ENCODE measurements at regions not wholly inside any gene's neighbourhood (a gene's known extent, or its start where the extent isn't known, plus 50 kb on each side); places are given as distances from the start of the nearest gene placed in this dataset.

- ChIA-PET POLR2A (no interaction called here), CTCF (interaction anchor here (1.2 kb wide), 1 partner anchor 200 kb away, joined by 3 read pairs; the partner anchor contains the start of gene TMEM200A)
- H3K4me3 ChIP-seq (replicated peaks in 1 of 3; ENCODE audit: insufficient read depth in 1 of 3, low read depth in 1 of 3, low read length in 3 of 3), result no peak overlapping the region
- H3K9me1 ChIP-seq (replicated peaks; ENCODE audit: control insufficient read depth, extremely low read depth, insufficient read depth, low read length), result no peaks in the 10 kb centered on the region
- no peaks in the 10 kb centered on the region for H3K9me3 ChIP-seq (replicated peaks; ENCODE audit: control insufficient read depth, insufficient read depth, low read length)
- no TSS peak for BruUV-seq (replicated peaks)
- H3K27ac ChIP-seq (ENCODE audit: insufficient read depth, low read depth, low read length), result no peak overlapping the region
- no peaks in the 10 kb centered on the region for H3K27me3 ChIP-seq (ENCODE audit: control insufficient read depth in 2 of 2, insufficient read depth in 2 of 2, low read length in 2 of 2)
- no peaks in the 10 kb centered on the region for H3K36me3 ChIP-seq (ENCODE audit: control insufficient read depth in 2 of 2, extremely low read depth in 1 of 2, insufficient read depth in 2 of 2, low read length in 2 of 2)
- H3K4me2 ChIP-seq (ENCODE audit: insufficient read depth, low read length), result no peak overlapping the region
- no peaks in the 10 kb centered on the region for H3K79me2 ChIP-seq (ENCODE audit: control insufficient read depth, insufficient read depth, low read length)
- H3K4me1 ChIP-seq (ENCODE audit: control insufficient read depth, extremely low read depth, insufficient read depth, low read length), result no peaks in the 10 kb centered on the region
- no peak overlapping the region for H2AFZ ChIP-seq (ENCODE audit: low read depth, low read length)
- DNase-seq (ENCODE audit: low read depth, low spot score) (no peak), FAIRE-seq (no peak)
- TF ChIP-seq JUN (IDR thresholded peaks at IDR 0.05; ENCODE audit: borderline replicate concordance, insufficient read depth, insufficient read length, low read depth) (no peak), GATA2 (IDR thresholded peaks at IDR 0.05; ENCODE audit: insufficient read depth, insufficient read length, low read depth, low read length) (no peak), MAX (IDR thresholded peaks at IDR 0.05; ENCODE audit: insufficient read depth, insufficient read length) (no peak)
- intact Hi-C loops (cut with micrococcal nuclease), result no loop called here
- no peaks in the 10 kb centered on the region for H4K20me1 ChIP-seq (replicated peaks; ENCODE audit: control insufficient read depth, extremely low read depth, insufficient read depth, low read length)
- no peak overlapping the region for H3K9ac ChIP-seq (replicated peaks; ENCODE audit: extremely low read depth, insufficient read depth, low read length)
- dilution Hi-C loops (cut with MboI; ENCODE audit: extremely low pct_ligation_motif_present, low sequenced_read_pairs), result no loop called here
Observed at GRCh38 chr6:130565696-130566095, 199.9 kb downstream of the TMEM200A start.

GRCh38 chr6:130574146-130574545 is 208.3 kb downstream of the TMEM200A start:
- H3K9me1 ChIP-seq (replicated peaks; ENCODE audit: control insufficient read depth, extremely low read depth, insufficient read depth, low read length), result no peaks in the 10 kb centered on the region
- FAIRE-seq, result no peak
- no peak for DNase-seq (ENCODE audit: low read depth, low spot score)
- H3K4me1 ChIP-seq (ENCODE audit: control insufficient read depth, extremely low read depth, insufficient read depth, low read length), result no peaks in the 10 kb centered on the region
- POLR2A ChIA-PET, result no interaction called here
- H4K20me1 ChIP-seq (replicated peaks; ENCODE audit: control insufficient read depth, extremely low read depth, insufficient read depth, low read length), result no peaks in the 10 kb centered on the region
- no peak overlapping the region for H3K27ac ChIP-seq (ENCODE audit: insufficient read depth, low read depth, low read length)
- no peak for TF ChIP-seq EZH2 (IDR thresholded peaks at IDR 0.05; ENCODE audit: borderline replicate concordance, low read depth, low read length, severe bottlenecking)
- no peak for TF ChIP-seq MYC (IDR thresholded peaks at IDR 0.05; ENCODE audit: low read depth, low read length)
- TF ChIP-seq FOS (IDR thresholded peaks at IDR 0.05; ENCODE audit: borderline replicate concordance, insufficient read depth, low read length), result no peak
- no peak for TF ChIP-seq JUN (IDR thresholded peaks at IDR 0.05; ENCODE audit: borderline replicate concordance, insufficient read depth, insufficient read length, low read depth)
- no peak overlapping the region for H3K4me2 ChIP-seq (ENCODE audit: insufficient read depth, low read length)
- no peaks in the 10 kb centered on the region for H3K36me3 ChIP-seq (ENCODE audit: control insufficient read depth in 2 of 2, extremely low read depth in 1 of 2, insufficient read depth in 2 of 2, low read length in 2 of 2)
- H3K79me2 ChIP-seq (ENCODE audit: control insufficient read depth, insufficient read depth, low read length), result no peaks in the 10 kb centered on the region
- dilution Hi-C loops (cut with MboI; ENCODE audit: extremely low pct_ligation_motif_present, low sequenced_read_pairs) (no loop called here), intact Hi-C loops (cut with micrococcal nuclease) (no loop called here)
- H3K9me3 ChIP-seq (replicated peaks; ENCODE audit: control insufficient read depth, insufficient read depth, low read length), result no peaks in the 10 kb centered on the region
- no peak overlapping the region for H3K4me3 ChIP-seq (replicated peaks in 1 of 3; ENCODE audit: insufficient read depth in 1 of 3, low read depth in 1 of 3, low read length in 3 of 3)
- CTCF ChIA-PET, result no interaction called here
- H3K9ac ChIP-seq (replicated peaks; ENCODE audit: extremely low read depth, insufficient read depth, low read length), result no peak overlapping the region
- BruUV-seq (replicated peaks), result no TSS peak
- H3K27me3 ChIP-seq (ENCODE audit: control insufficient read depth in 2 of 2, insufficient read depth in 2 of 2, low read length in 2 of 2), result no peaks in the 10 kb centered on the region
- H2AFZ ChIP-seq (ENCODE audit: low read depth, low read length), result no peak overlapping the region

Data from endothelial cell of umbilical vein (primary cell).